Panc1 (cell line): ENCODE measurements at regions not wholly inside any gene's neighbourhood (a gene's known extent, or its start where the extent isn't known, plus 50 kb on each side); places are given as distances from the start of the nearest gene placed in this dataset.

Source experiments
- ATAC-seq: fragments of 200-7000 bp; cut with Tn5 transposase; 2 replicates; pipeline ENCODE4 v1.9.1; 2020; ENCODE audit warnings: mild to moderate bottlenecking, moderate library complexity
- BruUV-seq: library from RNA; stranded (reverse); fragments of 400-500 nt; replicated peaks from 2 replicates; lab custom pipeline; 2021; lab: Mats Ljungman, UMichigan
- CTCF ChIA-PET: fragments of 300-600 bp; sonication (Branson Sonifier 250); formaldehyde crosslinking; loops from one replicate; lab custom pipeline; 2022; ENCODE audit warnings: antibody characterized with exemption; lab: Charles Lee
- POLR2A ChIA-PET: fragments of 300-600 bp; sonication (Branson Sonifier 250); formaldehyde crosslinking; loops from one replicate; lab custom pipeline; 2022; ENCODE audit warnings: antibody characterized with exemption; lab: Charles Lee
- DNase-seq: peaks from one replicate; pipeline ENCODE4 v3.0.0-alpha.2; 2010; ENCODE audit warnings: low read depth, low spot score
- H3K27ac ChIP-seq: 2 replicates; pipeline ENCODE4 v1.5.1; 2011; ENCODE audit warnings: mild to moderate bottlenecking, low read length, inconsistent platforms
- H3K27me3 ChIP-seq: fragments of 200-500 bp; sonication (Bioruptor generic); 2 replicates; pipeline ENCODE4 v1.6.0; 2014; ENCODE audit warnings: low read length, inconsistent platforms; ENCODE audit not compliant: control insufficient read depth, insufficient read depth
- H3K36me3 ChIP-seq: fragments of 200-500 bp; sonication (Bioruptor generic); 2 replicates; pipeline ENCODE4 v1.5.1; 2014; ENCODE audit warnings: inconsistent platforms, mild to moderate bottlenecking, low read length, moderate library complexity; ENCODE audit not compliant: control insufficient read depth, insufficient read depth
- H3K4me1 ChIP-seq: 2 replicates; pipeline ENCODE4 v1.5.1; 2011; ENCODE audit warnings: inconsistent platforms, mild to moderate bottlenecking, low read length, moderate library complexity; ENCODE audit not compliant: control insufficient read depth, insufficient read depth
- H3K4me3 ChIP-seq, 2 experiments: 2 replicates each; pipeline ENCODE4 v1.5.1; 2011 to 2012; ENCODE audit warnings: low read depth in 2 of 2, low read length in 2 of 2, mild to moderate bottlenecking in 2 of 2, inconsistent platforms in 1 of 2, moderate library complexity in 1 of 2
- H3K9me3 ChIP-seq: fragments of 200-500 bp; sonication (Bioruptor generic); 2 replicates; pipeline ENCODE4 v1.5.1; 2014; ENCODE audit warnings: low read depth, mild to moderate bottlenecking, inconsistent platforms, low read length, moderate library complexity; ENCODE audit not compliant: control insufficient read depth, insufficient read depth
- POLR2AphosphoS5 ChIP-seq: IDR thresholded peaks from 2 replicates; pipeline ENCODE4 v1.6.1; 2012; ENCODE audit warnings: mild to moderate bottlenecking, low read depth, low read length, moderate library complexity
- SIN3A ChIP-seq: IDR thresholded peaks from 2 replicates; pipeline ENCODE4 v1.6.1; 2012; ENCODE audit warnings: low read depth, mild to moderate bottlenecking, low read length, moderate library complexity, borderline replicate concordance; ENCODE audit not compliant: insufficient read depth
- TCF7L2 ChIP-seq: IDR thresholded peaks from 2 replicates; pipeline ENCODE4 v1.6.1; 2011; ENCODE audit warnings: mild to moderate bottlenecking, low read depth, low read length, inconsistent platforms
- in situ Hi-C: cut with HindIII; loops from 2 replicates; pipeline ENCODE4 v1.10.0; 2016; ENCODE audit warnings: low sequenced_read_pairs, low pct_unique_long_range_greater_than_20kb
- intact Hi-C: fragments of 100-400 bp; cut with micrococcal nuclease; formaldehyde crosslinking; loops from one replicate; pipeline ENCODE4 v1.10.0; 2022; ENCODE audit not compliant: unreplicated experiment
- TF ChIP-seq, protein P1 (sequence below): fragments of 450-650 bp; IDR thresholded peaks from 2 replicates; pipeline ENCODE4 v1.5.1; 2017; ENCODE audit warnings: mild to moderate bottlenecking
- TF ChIP-seq, protein P2 (sequence below), 2 experiments: IDR thresholded peaks; 2 replicates each; pipeline ENCODE4 v1.6.1; 2011 to 2012; ENCODE audit warnings: low read depth in 2 of 2, control low read depth in 1 of 2, low read length in 1 of 2, mild to moderate bottlenecking in 1 of 2, moderate library complexity in 1 of 2; ENCODE audit not compliant: insufficient read depth in 1 of 2

DNA sequence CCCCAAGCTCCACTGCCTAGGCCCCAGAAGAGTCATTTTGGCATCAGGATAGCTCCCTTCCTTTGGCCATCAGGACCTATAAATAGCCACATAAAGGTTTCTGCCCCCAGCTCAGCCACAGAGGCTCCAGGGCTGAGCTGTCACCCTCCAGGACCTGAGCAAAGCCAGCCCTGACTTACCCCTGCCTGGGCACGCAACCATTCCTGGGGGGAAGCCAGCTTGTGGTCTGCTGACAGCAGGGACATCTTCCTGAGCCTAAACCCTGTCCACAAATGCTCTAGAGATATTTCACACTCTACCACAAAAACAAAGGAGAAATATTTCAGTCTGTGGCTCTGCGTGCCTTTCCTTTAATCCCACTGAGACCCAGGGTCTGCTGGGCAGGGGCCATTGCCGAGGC lies 123.7 kb upstream of the CCL2 start:
- DNase-seq (no peak), ATAC-seq (no peak)
- TF ChIP-seq, protein P1, sequence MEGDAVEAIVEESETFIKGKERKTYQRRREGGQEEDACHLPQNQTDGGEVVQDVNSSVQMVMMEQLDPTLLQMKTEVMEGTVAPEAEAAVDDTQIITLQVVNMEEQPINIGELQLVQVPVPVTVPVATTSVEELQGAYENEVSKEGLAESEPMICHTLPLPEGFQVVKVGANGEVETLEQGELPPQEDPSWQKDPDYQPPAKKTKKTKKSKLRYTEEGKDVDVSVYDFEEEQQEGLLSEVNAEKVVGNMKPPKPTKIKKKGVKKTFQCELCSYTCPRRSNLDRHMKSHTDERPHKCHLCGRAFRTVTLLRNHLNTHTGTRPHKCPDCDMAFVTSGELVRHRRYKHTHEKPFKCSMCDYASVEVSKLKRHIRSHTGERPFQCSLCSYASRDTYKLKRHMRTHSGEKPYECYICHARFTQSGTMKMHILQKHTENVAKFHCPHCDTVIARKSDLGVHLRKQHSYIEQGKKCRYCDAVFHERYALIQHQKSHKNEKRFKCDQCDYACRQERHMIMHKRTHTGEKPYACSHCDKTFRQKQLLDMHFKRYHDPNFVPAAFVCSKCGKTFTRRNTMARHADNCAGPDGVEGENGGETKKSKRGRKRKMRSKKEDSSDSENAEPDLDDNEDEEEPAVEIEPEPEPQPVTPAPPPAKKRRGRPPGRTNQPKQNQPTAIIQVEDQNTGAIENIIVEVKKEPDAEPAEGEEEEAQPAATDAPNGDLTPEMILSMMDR, result no peak
- TF ChIP-seq POLR2AphosphoS5, result no peak
- no peak for TF ChIP-seq TCF7L2
- TF ChIP-seq SIN3A, result no peak
- TF ChIP-seq, protein P2, sequence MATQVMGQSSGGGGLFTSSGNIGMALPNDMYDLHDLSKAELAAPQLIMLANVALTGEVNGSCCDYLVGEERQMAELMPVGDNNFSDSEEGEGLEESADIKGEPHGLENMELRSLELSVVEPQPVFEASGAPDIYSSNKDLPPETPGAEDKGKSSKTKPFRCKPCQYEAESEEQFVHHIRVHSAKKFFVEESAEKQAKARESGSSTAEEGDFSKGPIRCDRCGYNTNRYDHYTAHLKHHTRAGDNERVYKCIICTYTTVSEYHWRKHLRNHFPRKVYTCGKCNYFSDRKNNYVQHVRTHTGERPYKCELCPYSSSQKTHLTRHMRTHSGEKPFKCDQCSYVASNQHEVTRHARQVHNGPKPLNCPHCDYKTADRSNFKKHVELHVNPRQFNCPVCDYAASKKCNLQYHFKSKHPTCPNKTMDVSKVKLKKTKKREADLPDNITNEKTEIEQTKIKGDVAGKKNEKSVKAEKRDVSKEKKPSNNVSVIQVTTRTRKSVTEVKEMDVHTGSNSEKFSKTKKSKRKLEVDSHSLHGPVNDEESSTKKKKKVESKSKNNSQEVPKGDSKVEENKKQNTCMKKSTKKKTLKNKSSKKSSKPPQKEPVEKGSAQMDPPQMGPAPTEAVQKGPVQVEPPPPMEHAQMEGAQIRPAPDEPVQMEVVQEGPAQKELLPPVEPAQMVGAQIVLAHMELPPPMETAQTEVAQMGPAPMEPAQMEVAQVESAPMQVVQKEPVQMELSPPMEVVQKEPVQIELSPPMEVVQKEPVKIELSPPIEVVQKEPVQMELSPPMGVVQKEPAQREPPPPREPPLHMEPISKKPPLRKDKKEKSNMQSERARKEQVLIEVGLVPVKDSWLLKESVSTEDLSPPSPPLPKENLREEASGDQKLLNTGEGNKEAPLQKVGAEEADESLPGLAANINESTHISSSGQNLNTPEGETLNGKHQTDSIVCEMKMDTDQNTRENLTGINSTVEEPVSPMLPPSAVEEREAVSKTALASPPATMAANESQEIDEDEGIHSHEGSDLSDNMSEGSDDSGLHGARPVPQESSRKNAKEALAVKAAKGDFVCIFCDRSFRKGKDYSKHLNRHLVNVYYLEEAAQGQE (IDR thresholded peaks at IDR 0.05; ENCODE audit: insufficient read depth in 1 of 2, low read depth in 2 of 2, low read length in 1 of 2), result no peak
- BruUV-seq, result no TSS peak
- Histone ChIP-seq H3K4me3 (no peak overlapping the region), H3K9me3 (no peaks in the 10 kb centered on the region), H3K27me3 (peaks cover 19% of the 10 kb centered on the region), H3K36me3 (no peaks in the 10 kb centered on the region), H3K27ac (no peak overlapping the region), H3K4me1 (no peaks in the 10 kb centered on the region)
- in situ Hi-C loops, result no loop called here
- ChIA-PET POLR2A (no interaction called here), CTCF (no interaction called here)
- intact Hi-C loops, result no loop called here

DNA sequence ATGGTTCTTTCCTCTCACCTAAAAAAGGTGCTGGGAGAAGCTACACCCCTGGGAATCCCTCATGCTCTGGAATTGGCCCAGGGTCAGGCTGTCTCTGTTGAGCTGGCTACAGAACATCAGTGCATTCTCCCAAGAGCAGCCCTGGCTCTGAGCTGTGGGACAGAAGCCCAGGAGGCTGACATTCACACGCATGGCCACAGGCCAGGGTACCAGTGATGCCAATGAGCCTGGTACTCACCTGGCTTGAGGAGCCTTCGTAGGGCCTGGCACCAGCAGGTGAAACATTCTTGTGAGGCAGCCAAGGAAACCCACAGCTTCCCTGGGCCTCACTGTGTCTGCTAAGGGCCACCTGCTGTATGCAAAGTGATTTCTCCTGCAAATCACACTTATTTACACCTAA lies 121.7 kb upstream of the CCL2 start:
- Histone ChIP-seq H3K4me1 (no peaks in the 10 kb centered on the region), H3K9me3 (no peaks in the 10 kb centered on the region), H3K36me3 (no peaks in the 10 kb centered on the region), H3K27ac (no peak overlapping the region), H3K4me3 (no peak overlapping the region), H3K27me3 (peaks cover 18% of the 10 kb centered on the region)
- TF ChIP-seq, protein P2 (IDR thresholded peaks at IDR 0.05; ENCODE audit: insufficient read depth in 1 of 2, low read depth in 2 of 2, low read length in 1 of 2), result no peak
- TF ChIP-seq SIN3A (no peak), TCF7L2 (no peak), POLR2AphosphoS5 (no peak)
- TF ChIP-seq, protein P1, result no peak
- in situ Hi-C loops, result no loop called here
- ATAC-seq (no peak), DNase-seq (no peak)
- BruUV-seq, result no TSS peak
- POLR2A ChIA-PET, result no interaction called here
- intact Hi-C loops, result no loop called here
- CTCF ChIA-PET, result no interaction called here
